H1 (cell line): ENCODE measurements at regions not wholly inside any gene's neighbourhood (a gene's known extent, or its start where the extent isn't known, plus 50 kb on each side); places are given as distances from the start of the nearest gene placed in this dataset.

Source experiments
- CTCF ChIA-PET: fragments of 300-600 bp; sonication (Branson Sonifier 250); formaldehyde crosslinking; loops from one replicate; lab custom pipeline; 2021; ENCODE audit not compliant: partially characterized antibody; lab: Charles Lee
- POLR2A ChIA-PET: fragments of 300-600 bp; sonication (Branson Sonifier 250); formaldehyde crosslinking; loops from one replicate; lab custom pipeline; 2021; ENCODE audit warnings: inconsistent platforms; ENCODE audit not compliant: partially characterized antibody; lab: Charles Lee
- DNase-seq, 2 experiments: peaks; one replicate each; pipeline versions ENCODE4 v3.0.0 to v3.0.0-alpha.2; 2010 to 2022; ENCODE audit warnings: low spot score in 2 of 2, low read depth in 1 of 2, mixed read lengths in 1 of 2
- FAIRE-seq: peaks from 2 replicates; lab custom pipeline; 2011; peaks lifted over from hg19 to GRCh38; lab: Jason Lieb, UNC
- H2AFZ ChIP-seq: 2 replicates; pipeline ENCODE4 v1.8.1; 2012; ENCODE audit warnings: low read length, inconsistent platforms
- H2AK5ac ChIP-seq: 2 replicates; pipeline ENCODE4 v1.6.1; 2013; ENCODE audit warnings: low read depth, low read length
- H2BK120ac ChIP-seq: replicated peaks from 2 replicates; pipeline ENCODE3; 2013; ENCODE audit warnings: low read depth, low read length, inconsistent platforms
- H2BK12ac ChIP-seq: 2 replicates; pipeline ENCODE4 v1.6.1; 2013; ENCODE audit warnings: low read depth, low read length
- H2BK15ac ChIP-seq: 2 replicates; pipeline ENCODE4 v1.6.1; 2013; ENCODE audit warnings: low read length
- H2BK20ac ChIP-seq: 2 replicates; pipeline ENCODE4 v1.6.1; 2013; ENCODE audit warnings: low read length
- H2BK5ac ChIP-seq: 2 replicates; pipeline ENCODE4 v1.6.1; 2013; ENCODE audit warnings: low read depth, low read length
- H3K14ac ChIP-seq: 2 replicates; pipeline ENCODE4 v1.6.1; 2013; ENCODE audit warnings: inconsistent platforms; ENCODE audit not compliant: insufficient read length
- H3K18ac ChIP-seq: 2 replicates; pipeline ENCODE4 v1.6.1; 2013; ENCODE audit warnings: low read length; ENCODE audit errors: extremely low read depth
- H3K23ac ChIP-seq: 2 replicates; pipeline ENCODE4 v1.6.1; 2013; ENCODE audit warnings: inconsistent platforms; ENCODE audit not compliant: insufficient read length
- H3K23me2 ChIP-seq: 2 replicates; pipeline ENCODE4 v1.6.1; 2013; ENCODE audit warnings: low read depth, low read length
- H3K27ac ChIP-seq: 2 replicates; pipeline ENCODE4 v1.6.1; 2011; ENCODE audit warnings: low read depth, low read length, inconsistent platforms
- H3K27me3 ChIP-seq, 4 experiments: replicated peaks in 1 of 4; 1 replicate in 1 of 4; 2 replicates in 3 of 4; pipeline versions ENCODE4 v1.6.1 to v1.8.1; 2011 to 2013; ENCODE audit warnings: low read length in 3 of 4, mild to moderate bottlenecking in 3 of 4, inconsistent platforms in 2 of 4, mixed read lengths in 2 of 4, moderate library complexity in 1 of 4; ENCODE audit not compliant: control insufficient read depth in 3 of 4, insufficient read depth in 3 of 4; ENCODE audit errors: extremely low read depth in 1 of 4
- H3K36me3 ChIP-seq, 4 experiments: 2 replicates each; pipeline versions ENCODE4 v1.6.1 to v1.8.1; 2011 to 2013; ENCODE audit warnings: mild to moderate bottlenecking in 4 of 4, low read length in 3 of 4, moderate library complexity in 2 of 4, control low read depth in 1 of 4, inconsistent platforms in 1 of 4; ENCODE audit not compliant: insufficient read depth in 4 of 4, control insufficient read depth in 2 of 4
- H3K4ac ChIP-seq: replicated peaks from 2 replicates; pipeline ENCODE3; 2013; ENCODE audit warnings: low read length, low read depth, mixed read lengths, inconsistent platforms; ENCODE audit not compliant: insufficient read length
- H3K4me1 ChIP-seq, 4 experiments: replicated peaks in 1 of 4; 1 replicate in 1 of 4; 2 replicates in 3 of 4; pipeline versions ENCODE4 v1.6.1 to v1.8.1; 2011 to 2013; ENCODE audit warnings: low read length in 3 of 4, inconsistent platforms in 2 of 4, mixed read lengths in 1 of 4; ENCODE audit not compliant: insufficient read depth in 4 of 4, control insufficient read depth in 3 of 4
- H3K4me2 ChIP-seq, 2 experiments: 2 replicates each; pipeline versions ENCODE4 v1.6.1 to v1.8.1; 2011 to 2013; ENCODE audit warnings: low read depth in 2 of 2, low read length in 2 of 2, control low read depth in 1 of 2, inconsistent platforms in 1 of 2, mild to moderate bottlenecking in 1 of 2; ENCODE audit not compliant: insufficient read depth in 1 of 2
- H3K4me3 ChIP-seq, 4 experiments: fragments of 200-600, 300-600 bp in 1 of 4; sonication (generic), shearing (Covaris generic), sonication (Bioruptor Twin) in 1 of 4; 2 replicates each; pipeline versions ENCODE4 v1.5.1 to v1.8.1; 2011 to 2016; ENCODE audit warnings: low read length in 4 of 4, low read depth in 3 of 4, control low read depth in 2 of 4, inconsistent platforms in 2 of 4, mild to moderate bottlenecking in 2 of 4, mixed read lengths in 1 of 4, moderate library complexity in 1 of 4; ENCODE audit not compliant: insufficient read depth in 2 of 4; ENCODE audit errors: extremely low read depth in 1 of 4
- H3K56ac ChIP-seq: replicated peaks from 2 replicates; pipeline ENCODE3; 2013; ENCODE audit warnings: low read depth, mild to moderate bottlenecking, mixed read lengths, low read length, inconsistent platforms; ENCODE audit not compliant: insufficient read length
- H3K79me1 ChIP-seq: 2 replicates; pipeline ENCODE4 v1.6.1; 2013; ENCODE audit warnings: low read depth, low read length, control low read depth
- H3K79me2 ChIP-seq, 2 experiments: 2 replicates each; pipeline versions ENCODE4 v1.6.1 to v1.8.1; 2012 to 2013; ENCODE audit warnings: low read length in 2 of 2, mild to moderate bottlenecking in 2 of 2, inconsistent platforms in 1 of 2; ENCODE audit not compliant: insufficient read depth in 2 of 2, control insufficient read depth in 1 of 2
- H3K9ac ChIP-seq, 4 experiments: replicated peaks in 1 of 4; 1 replicate in 1 of 4; 2 replicates in 3 of 4; pipeline versions ENCODE4 v1.6.1 to v1.8.1; 2011 to 2013; ENCODE audit warnings: low read depth in 3 of 4, low read length in 3 of 4, control low read depth in 2 of 4, mild to moderate bottlenecking in 2 of 4, moderate library complexity in 2 of 4, inconsistent platforms in 1 of 4; ENCODE audit errors: extremely low read depth in 1 of 4
- H3K9me3 ChIP-seq, 2 experiments: 2 replicates each; pipeline versions ENCODE4 v1.6.1 to v1.8.1; 2012 to 2013; ENCODE audit warnings: mild to moderate bottlenecking in 2 of 2, moderate library complexity in 2 of 2, control low read depth in 1 of 2, inconsistent platforms in 1 of 2, low read depth in 1 of 2, low read length in 1 of 2, mixed read lengths in 1 of 2; ENCODE audit not compliant: insufficient read depth in 2 of 2
- H4K20me1 ChIP-seq, 2 experiments: replicated peaks in 1 of 2; 2 replicates each; pipeline versions ENCODE3 to v1.8.1; 2011 to 2013; ENCODE audit warnings: inconsistent platforms in 2 of 2, low read length in 2 of 2, mild to moderate bottlenecking in 1 of 2; ENCODE audit not compliant: insufficient read depth in 2 of 2, control insufficient read depth in 1 of 2
- H4K5ac ChIP-seq: 2 replicates; pipeline ENCODE4 v1.6.1; 2013; ENCODE audit warnings: low read length, low read depth, mixed read lengths, inconsistent platforms; ENCODE audit not compliant: insufficient read length
- H4K8ac ChIP-seq: 2 replicates; pipeline ENCODE4 v1.8.0; 2013; ENCODE audit warnings: mild to moderate bottlenecking, moderate library complexity, low read length, inconsistent platforms; ENCODE audit not compliant: insufficient read depth; ENCODE audit errors: extremely low read depth
- H4K91ac ChIP-seq: replicated peaks from 2 replicates; pipeline ENCODE3; 2013; ENCODE audit warnings: low read length, mixed read lengths, inconsistent platforms; ENCODE audit not compliant: insufficient read length
- FOSL1 ChIP-seq: IDR thresholded peaks from 2 replicates; pipeline ENCODE4 v1.6.1; 2011; ENCODE audit warnings: mild to moderate bottlenecking, low read depth, low read length, moderate library complexity; ENCODE audit not compliant: insufficient read depth
- GTF2F1 ChIP-seq: IDR thresholded peaks from 2 replicates; pipeline ENCODE4 v1.6.1; 2012; ENCODE audit warnings: low read depth, low read length, improper control_type of control experiment, borderline replicate concordance
- JUN ChIP-seq: IDR thresholded peaks from 2 replicates; pipeline ENCODE4 v1.6.1; 2011; ENCODE audit warnings: low read depth, mild to moderate bottlenecking, improper control_type of control experiment, low read length
- SUZ12 ChIP-seq: fragments of 200-600 bp; sonication (generic); IDR thresholded peaks from 2 replicates; pipeline ENCODE4 v1.6.1; 2012; ENCODE audit warnings: mild to moderate bottlenecking, inconsistent platforms, low read length, moderate library complexity, mixed read lengths
- WGBS, 2 experiments: shearing (Covaris generic) in 1 of 2; methylation state at CpG; one replicate each; pipeline versions ENCODE4 v1.1.6 to v1.1.7; 2013 to 2015; ENCODE audit warnings: low lambda C conversion rate in 2 of 2, mixed read lengths in 2 of 2, inconsistent platforms in 1 of 2, low coverage in 1 of 2, missing lambda C conversion rate in 1 of 2; ENCODE audit not compliant: insufficient replicate concordance in 2 of 2, insufficient coverage in 1 of 2, insufficient read length in 1 of 2; ENCODE audit errors: extremely low coverage in 1 of 2, missing lambda C conversion rate in 1 of 2; 5-methylcytosine and 5-hydroxymethylcytosine counted together

DNA sequence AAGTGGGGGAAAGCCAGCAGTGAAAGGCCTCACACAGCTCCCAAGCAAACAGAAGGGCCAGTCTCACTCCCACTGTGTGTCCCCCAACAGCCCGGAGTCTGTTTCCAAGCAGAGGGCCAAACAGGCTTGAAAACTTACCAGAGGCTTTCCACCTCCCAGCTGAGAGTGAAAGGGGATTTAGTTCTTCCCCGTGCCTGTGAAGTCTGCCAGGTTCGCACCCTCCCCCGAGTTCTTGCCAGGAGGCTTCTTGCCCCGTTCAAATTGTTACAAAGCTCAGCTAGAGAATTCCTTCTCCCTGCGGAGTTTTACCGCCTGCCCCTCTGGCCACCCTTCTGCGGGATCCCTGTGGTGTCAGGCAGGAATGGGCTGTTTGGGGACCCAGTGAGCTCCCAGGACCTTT is 68.0 kb upstream of the WNT7A start:
- H3K56ac ChIP-seq, result no peak overlapping the region
- H4K20me1 ChIP-seq, result no peaks in the 10 kb centered on the region
- H3K4me3 ChIP-seq, result no peak overlapping the region
- H2BK12ac ChIP-seq, result 0 out of 2 replicates have a peak overlapping the region, but pooled peaks have one; percentile 50
- TF ChIP-seq GTF2F1 (no peak), JUN (no peak), FOSL1 (no peak), SUZ12 (no peak)
- DNase-seq, result peak in 1 of 2 experiments; percentile 46
- H3K18ac ChIP-seq, result 0 out of 2 replicates have a peak overlapping the region, but pooled peaks have one; percentile 48
- H3K9ac ChIP-seq, result no peak overlapping the region
- no peak for FAIRE-seq
- H2BK5ac ChIP-seq, result no peak overlapping the region
- peak overlapping the region; percentile 14 for H4K8ac ChIP-seq
- H3K9me3 ChIP-seq, result 0 out of 4 replicates have a peak, but pooled peaks cover 0 to 2% of the 10 kb centered on the region in 2 experiments
- H3K23me2 ChIP-seq, result no peaks in the 10 kb centered on the region
- H3K14ac ChIP-seq, result no peak overlapping the region
- H3K4me2 ChIP-seq, result peak overlapping the region; percentile 8 to 16; a peak in 1 of 4 replicates
- H3K4me1 ChIP-seq, result peaks cover 0 to 19% (median 4%) of the 10 kb centered on the region in 4 experiments; a peak in 3 of 7 replicates
- H3K27ac ChIP-seq, result no peak overlapping the region
- no peak overlapping the region for H4K5ac ChIP-seq
- H3K79me2 ChIP-seq, result no peaks in the 10 kb centered on the region
- H3K36me3 ChIP-seq, result no peaks in the 10 kb centered on the region
- H4K91ac ChIP-seq, result no peak overlapping the region
- H2BK120ac ChIP-seq, result no peak overlapping the region
- CTCF ChIA-PET, result interaction anchor here (0.7 to 1.4 kb wide), 5 partner anchors 12 to 200 kb away, joined by 3 to 4 read pairs (median 3); no protein-coding TSS in a partner anchor
- no peak overlapping the region for H2BK20ac ChIP-seq
- 66% methylated on average over 8 of the region's 8 CpGs; no CpG with 5 or more reads in 1 of the 2 experiments for WGBS, 2 experiments
- no peaks in the 10 kb centered on the region for H3K27me3 ChIP-seq
- no peak overlapping the region for H3K4ac ChIP-seq
- H3K79me1 ChIP-seq, result no peaks in the 10 kb centered on the region
- H2AK5ac ChIP-seq, result no peak overlapping the region
- H2AFZ ChIP-seq, result peak overlapping the region; percentile 89
- POLR2A ChIA-PET, result interaction anchor here (0.9 kb wide), 1 partner anchor 175 kb away, joined by 3 read pairs; no protein-coding TSS in a partner anchor
- H3K23ac ChIP-seq, result no peak overlapping the region
- H2BK15ac ChIP-seq, result no peak overlapping the region
